ENCODE measurements at regions not wholly inside any gene's neighbourhood (a gene's known extent, or its start where the extent isn't known, plus 50 kb on each side); places are given as distances from the start of the nearest gene placed in this dataset.

GRCh38 chr9:19527663-19528062 is 118.9 kb downstream of the ACER2 start:
- intact Hi-C loops (cut with DNase I) = no loop called here
- Histone ChIP-seq H3K4me3 (no peak overlapping the region), H3K9me3 (no peaks in the 10 kb centered on the region), H3K4me1 (no peaks in the 10 kb centered on the region), H3K36me3 (no peaks in the 10 kb centered on the region), H3K27me3 (ENCODE audit: low read depth) (no peaks in the 10 kb centered on the region), H3K27ac (no peak overlapping the region)
- peak; percentile 6 for TF ChIP-seq CTCF (IDR thresholded peaks at IDR 0.05)
- peak; percentile 83 to 93 for ATAC-seq
- no peak for DNase-seq

GRCh38 chr9:19522558-19522957 is 113.7 kb downstream of the ACER2 start:
- intact Hi-C loops (cut with DNase I) = no loop called here
- Histone ChIP-seq H3K36me3 (no peaks in the 10 kb centered on the region), H3K9me3 (no peaks in the 10 kb centered on the region), H3K27ac (no peak overlapping the region), H3K4me3 (no peak overlapping the region), H3K27me3 (ENCODE audit: low read depth) (no peaks in the 10 kb centered on the region), H3K4me1 (no peaks in the 10 kb centered on the region)
- no peak for DNase-seq
- no peak for TF ChIP-seq CTCF (IDR thresholded peaks at IDR 0.05)
- ATAC-seq = no peak

GRCh38 chr9:19521205-19521604 is 112.4 kb downstream of the ACER2 start:
- Histone ChIP-seq H3K4me1 (no peaks in the 10 kb centered on the region), H3K27ac (no peak overlapping the region), H3K4me3 (no peak overlapping the region), H3K9me3 (no peaks in the 10 kb centered on the region), H3K36me3 (no peaks in the 10 kb centered on the region), H3K27me3 (ENCODE audit: low read depth) (no peaks in the 10 kb centered on the region)
- intact Hi-C loops (cut with DNase I) = no loop called here
- ATAC-seq (no peak), DNase-seq (no peak)
- no peak for TF ChIP-seq CTCF (IDR thresholded peaks at IDR 0.05)

- H3K27me3 ChIP-seq (ENCODE audit: low read depth) = no peaks in the 10 kb centered on the region
- no peaks in the 10 kb centered on the region for H3K9me3 ChIP-seq
- H3K4me3 ChIP-seq = no peak overlapping the region
- ATAC-seq = no peak
- H3K27ac ChIP-seq = no peak overlapping the region
- DNase-seq = no peak
- no peaks in the 10 kb centered on the region for H3K36me3 ChIP-seq
- H3K4me1 ChIP-seq = no peaks in the 10 kb centered on the region
- no peak for TF ChIP-seq CTCF (IDR thresholded peaks at IDR 0.05)
- intact Hi-C loops (cut with DNase I) = no loop called here
These were observed 108.6 kb downstream of the ACER2 start for GRCh38 chr9:19517202-19517942.

GRCh38 chr9:19516348-19516747 is 107.5 kb downstream of the ACER2 start:
- intact Hi-C loops (cut with DNase I) = no loop called here
- no peaks in the 10 kb centered on the region for H3K4me1 ChIP-seq
- ATAC-seq = no peak

More at GRCh38 chr9:19516348-19516747, 107.5 kb downstream of the ACER2 start:
- DNase-seq = no peak
- Histone ChIP-seq H3K36me3 (no peaks in the 10 kb centered on the region), H3K4me3 (no peak overlapping the region), H3K27me3 (ENCODE audit: low read depth) (no peaks in the 10 kb centered on the region), H3K9me3 (no peaks in the 10 kb centered on the region), H3K27ac (no peak overlapping the region)
- no peak for TF ChIP-seq CTCF (IDR thresholded peaks at IDR 0.05)
